ENCODE measurements at regions not wholly inside any gene's neighbourhood (a gene's known extent, or its start where the extent isn't known, plus 50 kb on each side); places are given as distances from the start of the nearest gene placed in this dataset.

DNA sequence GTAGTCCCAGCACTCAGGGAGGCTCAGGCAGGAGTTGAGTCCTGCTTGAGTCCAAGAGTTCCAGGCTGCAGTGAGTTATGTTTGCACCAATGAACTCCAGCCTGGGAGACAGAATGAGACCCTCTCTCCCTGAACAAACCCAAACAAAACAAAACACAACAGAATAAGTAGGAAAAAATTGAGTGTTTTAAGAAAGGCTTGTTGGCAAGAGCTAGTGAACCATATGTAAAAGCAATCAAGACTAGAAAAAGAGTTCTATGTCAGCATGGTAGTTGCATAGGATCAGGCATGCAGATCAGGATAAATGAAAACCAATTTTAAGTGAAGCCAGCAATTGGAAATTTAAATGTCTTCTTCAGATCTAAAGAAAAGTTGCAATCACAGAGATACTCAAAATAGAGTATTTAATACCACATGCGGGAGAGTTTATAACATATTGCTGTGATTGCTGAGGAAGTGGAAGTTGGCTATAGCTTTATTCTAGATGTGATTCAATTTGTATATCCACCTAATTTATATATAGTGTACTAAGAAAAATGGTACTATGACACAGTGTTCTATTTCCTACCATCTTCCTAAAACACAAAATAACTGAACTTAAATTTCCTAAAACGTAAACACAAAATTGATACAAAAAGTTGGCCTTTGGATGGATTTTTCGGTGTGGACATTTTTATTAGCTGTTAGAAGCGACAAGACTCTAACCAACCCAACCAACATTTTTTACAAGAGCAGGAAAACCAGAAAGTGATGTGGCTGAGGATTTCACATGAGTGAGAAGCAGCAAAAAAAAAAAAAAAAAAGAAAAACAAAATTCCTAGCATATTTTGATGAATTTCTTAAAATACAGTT is 101.9 kb upstream of the ROBO1 start:
- H3K4me1 ChIP-seq = no peaks in the 10 kb centered on the region
- H3K4me3 ChIP-seq = no peak overlapping the region
- no peaks in the 10 kb centered on the region for H3K36me3 ChIP-seq (ENCODE audit: low read depth, missing control alignments)
- H3K9me3 ChIP-seq = no peaks in the 10 kb centered on the region
- WGBS, 2 donors = 76 to 94% methylated on average over 4 of the region's 4 CpGs
- intact Hi-C loops (cut with DNase I; ENCODE audit: low total_unique reads) = no loop called here
- no peaks in the 10 kb centered on the region for H3K27me3 ChIP-seq
- TF ChIP-seq, protein P1, sequence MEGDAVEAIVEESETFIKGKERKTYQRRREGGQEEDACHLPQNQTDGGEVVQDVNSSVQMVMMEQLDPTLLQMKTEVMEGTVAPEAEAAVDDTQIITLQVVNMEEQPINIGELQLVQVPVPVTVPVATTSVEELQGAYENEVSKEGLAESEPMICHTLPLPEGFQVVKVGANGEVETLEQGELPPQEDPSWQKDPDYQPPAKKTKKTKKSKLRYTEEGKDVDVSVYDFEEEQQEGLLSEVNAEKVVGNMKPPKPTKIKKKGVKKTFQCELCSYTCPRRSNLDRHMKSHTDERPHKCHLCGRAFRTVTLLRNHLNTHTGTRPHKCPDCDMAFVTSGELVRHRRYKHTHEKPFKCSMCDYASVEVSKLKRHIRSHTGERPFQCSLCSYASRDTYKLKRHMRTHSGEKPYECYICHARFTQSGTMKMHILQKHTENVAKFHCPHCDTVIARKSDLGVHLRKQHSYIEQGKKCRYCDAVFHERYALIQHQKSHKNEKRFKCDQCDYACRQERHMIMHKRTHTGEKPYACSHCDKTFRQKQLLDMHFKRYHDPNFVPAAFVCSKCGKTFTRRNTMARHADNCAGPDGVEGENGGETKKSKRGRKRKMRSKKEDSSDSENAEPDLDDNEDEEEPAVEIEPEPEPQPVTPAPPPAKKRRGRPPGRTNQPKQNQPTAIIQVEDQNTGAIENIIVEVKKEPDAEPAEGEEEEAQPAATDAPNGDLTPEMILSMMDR (IDR thresholded peaks at IDR 0.05) = no peak
- TF ChIP-seq POLR2A (IDR thresholded peaks at IDR 0.05) = no peak
- DNase-seq = no peak
- no peak overlapping the region for H3K27ac ChIP-seq

DNA sequence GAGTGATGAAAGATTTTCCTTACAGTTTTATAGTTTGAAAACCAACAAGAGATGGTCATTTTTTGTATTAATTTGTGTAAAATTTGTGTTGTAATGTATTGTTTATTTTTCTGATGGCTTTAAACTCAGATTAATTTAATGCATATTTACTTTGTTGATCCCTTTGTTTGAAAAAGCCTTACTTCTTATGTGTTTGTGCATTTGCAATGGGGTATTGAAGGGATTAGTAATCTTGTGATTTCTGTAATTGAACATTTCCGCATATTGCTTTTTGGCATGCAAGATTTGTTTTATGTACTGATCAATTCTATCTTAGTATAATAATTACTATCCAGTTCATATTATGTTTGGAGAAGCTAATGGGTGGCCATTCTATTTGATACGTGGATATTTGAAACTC is 98.4 kb upstream of the ROBO1 start:
- intact Hi-C loops (cut with DNase I; ENCODE audit: low total_unique reads) = no loop called here
- 88 to 90% methylated on average over 2 of the region's 2 CpGs for WGBS, 2 donors
- TF ChIP-seq POLR2A (IDR thresholded peaks at IDR 0.05) = no peak
- TF ChIP-seq, protein P1 (IDR thresholded peaks at IDR 0.05) = no peak

GRCh38 chr3:79864077-79864476 is 96.3 kb upstream of the ROBO1 start:
- TF ChIP-seq, protein P1 (IDR thresholded peaks at IDR 0.05) = no peak
- TF ChIP-seq POLR2A (IDR thresholded peaks at IDR 0.05) = no peak
- intact Hi-C loops (cut with DNase I; ENCODE audit: low total_unique reads) = no loop called here
- H3K9me3 ChIP-seq = no peaks in the 10 kb centered on the region
- no peaks in the 10 kb centered on the region for H3K4me1 ChIP-seq
- H3K27me3 ChIP-seq = no peaks in the 10 kb centered on the region
- no peaks in the 10 kb centered on the region for H3K36me3 ChIP-seq (ENCODE audit: low read depth, missing control alignments)
- H3K27ac ChIP-seq = no peak overlapping the region
- no peak for DNase-seq
- no peak overlapping the region for H3K4me3 ChIP-seq

More for the DNA sequence above, 98.4 kb upstream of the ROBO1 start:
- no peaks in the 10 kb centered on the region for H3K4me1 ChIP-seq
- H3K9me3 ChIP-seq = no peaks in the 10 kb centered on the region
- no peaks in the 10 kb centered on the region for H3K36me3 ChIP-seq (ENCODE audit: low read depth, missing control alignments)
- DNase-seq = no peak
- H3K4me3 ChIP-seq = no peak overlapping the region
- H3K27ac ChIP-seq = no peak overlapping the region
- H3K27me3 ChIP-seq = no peaks in the 10 kb centered on the region

DNA sequence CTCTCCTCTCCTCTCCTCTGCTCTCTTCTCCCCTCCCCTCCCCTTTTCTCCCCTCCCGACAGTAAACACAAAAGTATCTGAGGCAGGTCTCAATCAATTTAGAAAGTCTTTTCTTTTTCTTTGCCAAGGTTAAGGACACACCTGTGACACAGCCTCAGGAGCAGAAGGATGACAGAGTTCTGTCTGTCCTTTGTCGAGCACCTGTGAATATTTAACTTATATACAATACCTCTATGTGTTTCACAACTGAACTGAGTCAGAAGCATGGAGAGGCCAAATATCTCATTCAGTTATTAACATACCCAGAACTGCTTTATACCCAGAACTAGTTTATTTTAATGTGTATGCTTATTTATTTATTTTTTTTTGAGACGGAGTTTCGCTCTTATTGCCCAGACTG is 81.1 kb upstream of the ROBO1 start:
- WGBS, 2 donors = 91 to 93% methylated on average over 4 of the region's 4 CpGs

More for the DNA sequence above, 81.1 kb upstream of the ROBO1 start:
- DNase-seq = no peak
- Histone ChIP-seq H3K27me3 (no peaks in the 10 kb centered on the region), H3K9me3 (no peaks in the 10 kb centered on the region), H3K27ac (no peak overlapping the region), H3K4me1 (peaks cover 4% of the 10 kb centered on the region), H3K4me3 (no peak overlapping the region), H3K36me3 (ENCODE audit: low read depth, missing control alignments) (no peaks in the 10 kb centered on the region)
- TF ChIP-seq POLR2A (IDR thresholded peaks at IDR 0.05) = no peak
- TF ChIP-seq, protein P1 (IDR thresholded peaks at IDR 0.05) = no peak
- intact Hi-C loops (cut with DNase I; ENCODE audit: low total_unique reads) = no loop called here

Data from testis (tissue), 2 donors.